ENCODE measurements at regions not wholly inside any gene's neighbourhood (a gene's known extent, or its start where the extent isn't known, plus 50 kb on each side); places are given as distances from the start of the nearest gene placed in this dataset.

- no peaks in the 10 kb centered on the region for H3K27me3 Mint-ChIP-seq
Observed at GRCh38 chr10:53122281-53122680, 349.7 kb upstream of the MBL2 start.

GRCh38 chr10:53115660-53116059 lies 343.1 kb upstream of the MBL2 start:
- H3K36me3 Mint-ChIP-seq, result no peaks in the 10 kb centered on the region
- DNase-seq, result no peak
- Histone ChIP-seq H3K9me3 (ENCODE audit: low read length) (no peaks in the 10 kb centered on the region), H3K27ac (ENCODE audit: low read depth, low read length) (no peak overlapping the region), H3K4me1 (ENCODE audit: insufficient read depth, low read length) (no peaks in the 10 kb centered on the region), H3K4me3 (ENCODE audit: low read length) (no peak overlapping the region), H3K36me3 (ENCODE audit: insufficient read depth, low read length) (no peaks in the 10 kb centered on the region), H3K27me3 (ENCODE audit: insufficient read depth, low read length, poor library complexity, severe bottlenecking) (no peaks in the 10 kb centered on the region)
- no peak overlapping the region for H3K4me3 Mint-ChIP-seq
- ChIA-PET POLR2A (no interaction called here), CTCF (no interaction called here)
- H3K9me3 Mint-ChIP-seq, result peaks cover 7 to 33% (median 14%) of the 10 kb centered on the region in 5 donors
- no peak overlapping the region for H3K27ac Mint-ChIP-seq
- peaks cover 0 to 2% of the 10 kb centered on the region in 2 donors for H3K27me3 Mint-ChIP-seq
- H3K4me1 Mint-ChIP-seq, result no peaks in the 10 kb centered on the region

More at GRCh38 chr10:53122281-53122680, 349.7 kb upstream of the MBL2 start:
- Mint-ChIP-seq H3K4me1 (no peaks in the 10 kb centered on the region), H3K9me3 (peaks cover 5 to 31% (median 16%) of the 10 kb centered on the region in 5 donors), H3K4me3 (no peak overlapping the region), H3K36me3 (no peaks in the 10 kb centered on the region), H3K27ac (no peak overlapping the region)
- Histone ChIP-seq H3K9me3 (ENCODE audit: low read length) (no peaks in the 10 kb centered on the region), H3K36me3 (ENCODE audit: insufficient read depth, low read length) (no peaks in the 10 kb centered on the region), H3K4me1 (ENCODE audit: insufficient read depth, low read length) (no peaks in the 10 kb centered on the region), H3K4me3 (ENCODE audit: low read length) (no peak overlapping the region), H3K27me3 (ENCODE audit: insufficient read depth, low read length, poor library complexity, severe bottlenecking) (no peaks in the 10 kb centered on the region), H3K27ac (ENCODE audit: low read depth, low read length) (no peak overlapping the region)
- DNase-seq, result no peak
- POLR2A ChIA-PET, result no interaction called here
- CTCF ChIA-PET, result no interaction called here

GRCh38 chr10:53111529-53111928 lies 338.9 kb upstream of the MBL2 start:
- POLR2A ChIA-PET, result no interaction called here
- H3K27ac Mint-ChIP-seq, result no peak overlapping the region

DNA sequence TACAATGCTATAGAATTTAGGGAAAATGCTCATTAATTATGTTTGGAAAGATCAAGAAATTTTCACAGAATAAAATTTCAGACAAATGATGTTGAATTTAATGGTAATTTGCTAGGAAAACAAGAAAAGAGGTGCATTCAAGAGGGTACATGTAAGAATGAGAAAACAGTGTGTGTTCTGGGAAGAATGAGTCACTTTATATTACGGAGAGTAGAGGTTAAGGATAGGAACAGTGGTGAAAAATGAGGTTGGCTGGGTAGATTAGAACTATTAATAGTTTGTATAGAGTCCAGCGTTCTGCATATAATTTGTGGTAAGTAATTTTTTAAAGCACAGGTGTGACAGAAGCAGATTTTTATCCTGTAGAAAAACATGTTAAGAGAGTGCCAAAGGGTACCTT lies 336.7 kb upstream of the MBL2 start:
- H3K9me3 Mint-ChIP-seq, result peaks cover 10 to 34% (median 14%) of the 10 kb centered on the region in 5 donors
- Histone ChIP-seq H3K9me3 (ENCODE audit: low read length) (no peaks in the 10 kb centered on the region), H3K4me3 (ENCODE audit: low read length) (no peak overlapping the region), H3K27me3 (ENCODE audit: insufficient read depth, low read length, poor library complexity, severe bottlenecking) (no peaks in the 10 kb centered on the region), H3K27ac (ENCODE audit: low read depth, low read length) (no peak overlapping the region), H3K4me1 (ENCODE audit: insufficient read depth, low read length) (no peaks in the 10 kb centered on the region), H3K36me3 (ENCODE audit: insufficient read depth, low read length) (no peaks in the 10 kb centered on the region)
- H3K4me3 Mint-ChIP-seq, result no peak overlapping the region
- no peaks in the 10 kb centered on the region for H3K36me3 Mint-ChIP-seq
- H3K27me3 Mint-ChIP-seq, result peaks cover 0 to 4% of the 10 kb centered on the region in 2 donors
- no peak overlapping the region for H3K27ac Mint-ChIP-seq
- ChIA-PET CTCF (no interaction called here), POLR2A (no interaction called here)
- DNase-seq, result no peak
- H3K4me1 Mint-ChIP-seq, result no peaks in the 10 kb centered on the region

More at GRCh38 chr10:53111529-53111928, 338.9 kb upstream of the MBL2 start:
- no peaks in the 10 kb centered on the region for H3K4me1 Mint-ChIP-seq
- H3K27ac ChIP-seq (ENCODE audit: low read depth, low read length), result no peak overlapping the region
- no peak overlapping the region for H3K4me3 ChIP-seq (ENCODE audit: low read length)
- H3K4me1 ChIP-seq (ENCODE audit: insufficient read depth, low read length), result no peaks in the 10 kb centered on the region
- CTCF ChIA-PET, result no interaction called here
- H3K9me3 Mint-ChIP-seq, result peaks cover 8 to 28% (median 17%) of the 10 kb centered on the region in 5 donors
- H3K36me3 Mint-ChIP-seq, result no peaks in the 10 kb centered on the region
- H3K27me3 Mint-ChIP-seq, result peaks cover 0 to 4% of the 10 kb centered on the region in 2 donors
- H3K4me3 Mint-ChIP-seq, result no peak overlapping the region
- DNase-seq, result no peak
- no peaks in the 10 kb centered on the region for H3K36me3 ChIP-seq (ENCODE audit: insufficient read depth, low read length)
- H3K9me3 ChIP-seq (ENCODE audit: low read length), result no peaks in the 10 kb centered on the region
- H3K27me3 ChIP-seq (ENCODE audit: insufficient read depth, low read length, poor library complexity, severe bottlenecking), result no peaks in the 10 kb centered on the region

GRCh38 chr10:53108317-53108934 lies 335.8 kb upstream of the MBL2 start:
- Mint-ChIP-seq H3K27me3 (peaks cover 0 to 4% of the 10 kb centered on the region in 2 donors), H3K4me1 (no peaks in the 10 kb centered on the region), H3K27ac (no peak overlapping the region), H3K4me3 (no peak overlapping the region), H3K36me3 (no peaks in the 10 kb centered on the region), H3K9me3 (peaks cover 10 to 34% (median 14%) of the 10 kb centered on the region in 5 donors)
- H3K4me1 ChIP-seq (ENCODE audit: insufficient read depth, low read length), result no peaks in the 10 kb centered on the region
- DNase-seq, result no peak
- CTCF ChIA-PET, result no interaction called here
- POLR2A ChIA-PET, result no interaction called here
- no peaks in the 10 kb centered on the region for H3K27me3 ChIP-seq (ENCODE audit: insufficient read depth, low read length, poor library complexity, severe bottlenecking)
- H3K4me3 ChIP-seq (ENCODE audit: low read length), result no peak overlapping the region
- H3K36me3 ChIP-seq (ENCODE audit: insufficient read depth, low read length), result no peaks in the 10 kb centered on the region
- H3K27ac ChIP-seq (ENCODE audit: low read depth, low read length), result no peak overlapping the region
- H3K9me3 ChIP-seq (ENCODE audit: low read length), result no peaks in the 10 kb centered on the region

- Histone ChIP-seq H3K36me3 (ENCODE audit: insufficient read depth, low read length) (no peaks in the 10 kb centered on the region), H3K27me3 (ENCODE audit: insufficient read depth, low read length, poor library complexity, severe bottlenecking) (no peaks in the 10 kb centered on the region), H3K9me3 (ENCODE audit: low read length) (no peaks in the 10 kb centered on the region), H3K4me3 (ENCODE audit: low read length) (no peak overlapping the region), H3K4me1 (ENCODE audit: insufficient read depth, low read length) (no peaks in the 10 kb centered on the region), H3K27ac (ENCODE audit: low read depth, low read length) (no peak overlapping the region)
- ChIA-PET CTCF (no interaction called here), POLR2A (no interaction called here)
- no peaks in the 10 kb centered on the region for H3K36me3 Mint-ChIP-seq
- no peaks in the 10 kb centered on the region for H3K4me1 Mint-ChIP-seq
- no peak overlapping the region for H3K4me3 Mint-ChIP-seq
- no peak overlapping the region for H3K27ac Mint-ChIP-seq
- DNase-seq, result no peak
- H3K9me3 Mint-ChIP-seq, result peaks cover 11 to 38% (median 14%) of the 10 kb centered on the region in 5 donors
- H3K27me3 Mint-ChIP-seq, result peaks cover 0 to 4% of the 10 kb centered on the region in 2 donors
Observed at GRCh38 chr10:53107711-53108110, 335.1 kb upstream of the MBL2 start.

- Mint-ChIP-seq H3K36me3 (no peaks in the 10 kb centered on the region), H3K4me1 (no peaks in the 10 kb centered on the region), H3K27ac (no peak overlapping the region), H3K4me3 (no peak overlapping the region), H3K9me3 (peaks cover 9 to 36% (median 14%) of the 10 kb centered on the region in 5 donors), H3K27me3 (no peaks in the 10 kb centered on the region)
- Histone ChIP-seq H3K27me3 (ENCODE audit: insufficient read depth, low read length, poor library complexity, severe bottlenecking) (no peaks in the 10 kb centered on the region), H3K36me3 (ENCODE audit: insufficient read depth, low read length) (no peaks in the 10 kb centered on the region), H3K4me3 (ENCODE audit: low read length) (no peak overlapping the region), H3K27ac (ENCODE audit: low read depth, low read length) (no peak overlapping the region), H3K9me3 (ENCODE audit: low read length) (no peaks in the 10 kb centered on the region), H3K4me1 (ENCODE audit: insufficient read depth, low read length) (no peaks in the 10 kb centered on the region)
- ChIA-PET POLR2A (no interaction called here), CTCF (no interaction called here)
- no peak for DNase-seq
Observed at GRCh38 chr10:53102424-53102823, 329.8 kb upstream of the MBL2 start.

DNA sequence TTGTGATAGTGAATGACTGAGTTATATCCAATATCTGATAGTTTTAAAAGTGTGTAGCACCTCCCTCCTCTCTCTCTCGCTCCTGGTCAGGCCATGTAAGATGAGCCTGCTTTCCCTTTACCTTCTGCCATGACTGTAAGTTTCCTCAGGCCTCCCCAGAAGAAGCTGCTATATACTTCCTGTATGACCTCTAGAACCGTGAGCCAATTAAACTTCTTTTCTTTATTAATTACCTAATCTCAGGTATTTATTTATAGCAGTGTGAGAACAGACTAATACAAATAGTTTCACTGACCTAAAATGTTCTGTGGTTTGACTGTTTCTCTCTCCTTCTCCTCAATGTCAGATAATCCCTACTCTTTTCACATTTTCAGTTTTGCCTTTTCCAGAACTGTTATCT lies 321.3 kb upstream of the MBL2 start:
- Histone ChIP-seq H3K36me3 (ENCODE audit: insufficient read depth, low read length) (no peaks in the 10 kb centered on the region), H3K4me1 (ENCODE audit: insufficient read depth, low read length) (no peaks in the 10 kb centered on the region), H3K4me3 (ENCODE audit: low read length) (no peak overlapping the region), H3K27ac (ENCODE audit: low read depth, low read length) (no peak overlapping the region), H3K9me3 (ENCODE audit: low read length) (no peaks in the 10 kb centered on the region), H3K27me3 (ENCODE audit: insufficient read depth, low read length, poor library complexity, severe bottlenecking) (no peaks in the 10 kb centered on the region)
- H3K4me1 Mint-ChIP-seq, result no peaks in the 10 kb centered on the region
- H3K36me3 Mint-ChIP-seq, result no peaks in the 10 kb centered on the region
- ChIA-PET CTCF (no interaction called here), POLR2A (no interaction called here)
- H3K27me3 Mint-ChIP-seq, result no peaks in the 10 kb centered on the region
- no peak overlapping the region for H3K27ac Mint-ChIP-seq
- no peak overlapping the region for H3K4me3 Mint-ChIP-seq
- H3K9me3 Mint-ChIP-seq, result peaks cover 0 to 25% (median 24%) of the 10 kb centered on the region in 5 donors
- no peak for DNase-seq

DNA sequence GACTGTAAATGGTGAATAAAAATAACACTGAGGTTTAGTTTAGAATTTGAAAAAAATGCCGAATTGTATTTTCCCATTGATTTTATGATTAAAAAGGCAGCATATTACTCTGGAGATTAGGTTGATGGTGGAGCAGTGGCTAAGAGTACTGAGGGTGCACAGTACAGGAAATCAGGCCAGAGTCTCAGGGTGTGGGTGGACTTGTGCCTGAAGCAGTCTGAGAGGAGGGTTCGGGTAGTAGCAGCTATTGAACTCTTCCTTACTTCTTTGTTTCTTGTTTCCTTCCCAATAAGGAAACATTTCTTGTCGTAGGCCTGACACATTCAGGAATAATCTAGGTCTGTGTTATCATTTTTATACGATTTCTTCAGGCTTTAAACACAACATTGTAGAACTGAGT lies 319.0 kb upstream of the MBL2 start:
- Mint-ChIP-seq H3K4me3 (no peak overlapping the region), H3K9me3 (peaks cover 6 to 29% (median 17%) of the 10 kb centered on the region in 5 donors), H3K36me3 (no peaks in the 10 kb centered on the region), H3K27ac (no peak overlapping the region), H3K27me3 (no peaks in the 10 kb centered on the region), H3K4me1 (no peaks in the 10 kb centered on the region)
- Histone ChIP-seq H3K27ac (ENCODE audit: low read depth, low read length) (no peak overlapping the region), H3K4me1 (ENCODE audit: insufficient read depth, low read length) (no peaks in the 10 kb centered on the region), H3K27me3 (ENCODE audit: insufficient read depth, low read length, poor library complexity, severe bottlenecking) (no peaks in the 10 kb centered on the region), H3K36me3 (ENCODE audit: insufficient read depth, low read length) (no peaks in the 10 kb centered on the region), H3K9me3 (ENCODE audit: low read length) (no peaks in the 10 kb centered on the region), H3K4me3 (ENCODE audit: low read length) (no peak overlapping the region)
- CTCF ChIA-PET, result no interaction called here
- no peak for DNase-seq
- POLR2A ChIA-PET, result no interaction called here

Measured in CD8-positive, alpha-beta memory T cell (primary cell).